Karpas-422 (cell line): ENCODE measurements at regions not wholly inside any gene's neighbourhood (a gene's known extent, or its start where the extent isn't known, plus 50 kb on each side); places are given as distances from the start of the nearest gene placed in this dataset.
"Not testable (repeated sequence)": the region's sequence is repeated elsewhere in the genome, so short reads cannot be mapped to it uniquely, and the experiment has no call there.

ENCODE experiments used
- DNase-seq: peaks from one replicate; pipeline ENCODE4 v3.0.0-alpha.2; 2015
- H2AFZ ChIP-seq: fragments of 200-600 bp; sonication (generic); 2 replicates; pipeline ENCODE4 v1.6.1; 2014; ENCODE audit warnings: antibody characterized with exemption, low read length, mixed read lengths
- H3K27ac ChIP-seq: fragments of 200-600 bp; sonication (generic); 2 replicates; pipeline ENCODE4 v1.5.1; 2014; ENCODE audit warnings: mild to moderate bottlenecking, low read length, moderate library complexity
- H3K27me3 ChIP-seq: fragments of 200-600 bp; sonication (generic); 2 replicates; pipeline ENCODE4 v1.6.1; 2014; ENCODE audit warnings: low read length, mixed read lengths
- H3K36me3 ChIP-seq: fragments of 200-600 bp; sonication (generic); 2 replicates; pipeline ENCODE4 v1.6.1; 2014; ENCODE audit warnings: low read length, mixed read lengths; ENCODE audit not compliant: insufficient read depth
- H3K4me1 ChIP-seq: fragments of 200-600 bp; sonication (generic); 2 replicates; pipeline ENCODE4 v1.6.1; 2014; ENCODE audit warnings: mild to moderate bottlenecking, low read length, mixed read lengths
- H3K4me2 ChIP-seq: fragments of 200-600 bp; sonication (generic); 2 replicates; pipeline ENCODE4 v1.6.1; 2014; ENCODE audit warnings: low read length, low read depth, mild to moderate bottlenecking; ENCODE audit not compliant: poor library complexity, severe bottlenecking
- H3K4me3 ChIP-seq: fragments of 200-600 bp; sonication (generic); 2 replicates; pipeline ENCODE4 v1.5.1; 2014; ENCODE audit warnings: mild to moderate bottlenecking, antibody characterized with exemption, low read length, mixed read lengths
- H3K79me2 ChIP-seq: fragments of 200-600 bp; sonication (generic); 2 replicates; pipeline ENCODE4 v1.6.1; 2014; ENCODE audit warnings: mild to moderate bottlenecking, low read length, mixed read lengths
- H3K9ac ChIP-seq: fragments of 200-600 bp; sonication (generic); 2 replicates; pipeline ENCODE4 v1.6.0; 2014; ENCODE audit warnings: low read length
- H3K9me2 ChIP-seq: fragments of 200-600 bp; sonication (generic), shearing (Covaris generic); replicated peaks from 2 replicates; pipeline ENCODE4 v1.6.0; 2014; ENCODE audit warnings: mild to moderate bottlenecking, low read length, moderate library complexity; ENCODE audit not compliant: insufficient read depth
- H3K9me3 ChIP-seq: fragments of 300-700, 200-600 bp; sonication (generic); 2 replicates; pipeline ENCODE4 v1.6.1; 2014; ENCODE audit warnings: low read length, mixed read lengths
- H4K20me1 ChIP-seq: fragments of 200-600 bp; sonication (generic); 2 replicates; pipeline ENCODE4 v1.6.1; 2014; ENCODE audit warnings: mild to moderate bottlenecking, antibody characterized with exemption, low read length, low read depth; ENCODE audit not compliant: insufficient read depth

DNA sequence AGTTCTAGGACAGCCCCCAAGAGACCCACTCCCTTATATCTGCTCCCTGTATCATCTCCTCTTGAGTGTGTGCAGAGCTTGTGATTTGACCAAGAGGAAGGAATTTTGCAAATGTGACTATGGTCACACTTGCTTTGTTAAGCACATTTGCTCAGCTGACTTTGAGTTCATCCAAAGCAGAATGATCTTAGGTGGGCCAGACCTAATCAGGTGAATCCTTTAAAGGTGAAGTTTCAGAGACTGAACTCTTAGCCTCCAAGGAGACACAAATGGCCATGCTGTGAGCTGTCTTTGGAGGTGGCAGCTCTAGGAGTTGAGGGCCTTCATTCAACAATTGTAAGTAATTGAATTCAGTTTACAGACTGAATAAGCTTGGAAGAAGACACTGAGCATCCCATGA, 115.4 kb upstream of the KRTAP5-11 start:
- H3K27ac ChIP-seq, H2AFZ ChIP-seq, H3K27me3 ChIP-seq, H3K9me2 ChIP-seq, H3K4me1 ChIP-seq, H3K9ac ChIP-seq, H3K9me3 ChIP-seq, H3K4me2 ChIP-seq, H3K36me3 ChIP-seq, DNase-seq, H4K20me1 ChIP-seq, H3K4me3 ChIP-seq, H3K79me2 ChIP-seq: not testable (repeated sequence)

GRCh38 chr11:71698961-71699360, 116.3 kb upstream of the KRTAP5-11 start:
- H3K9me2 ChIP-seq, H3K27ac ChIP-seq, H4K20me1 ChIP-seq, H3K4me3 ChIP-seq, H3K9ac ChIP-seq, H3K36me3 ChIP-seq, H3K9me3 ChIP-seq, H3K79me2 ChIP-seq, H3K4me2 ChIP-seq, H3K27me3 ChIP-seq, H2AFZ ChIP-seq, H3K4me1 ChIP-seq: not testable (repeated sequence)
- peak; percentile 72 for DNase-seq

- H3K79me2 ChIP-seq, H3K27me3 ChIP-seq: not testable (repeated sequence)
Measured at GRCh38 chr11:71701435-71702291, 119.0 kb upstream of the KRTAP5-11 start.

GRCh38 chr11:71705086-71705737, 122.5 kb upstream of the KRTAP5-11 start:
- not testable (repeated sequence) for H3K27ac ChIP-seq, H4K20me1 ChIP-seq, H3K36me3 ChIP-seq, H3K79me2 ChIP-seq, H3K4me3 ChIP-seq, H3K9me2 ChIP-seq, H3K27me3 ChIP-seq, H3K4me2 ChIP-seq, H3K9me3 ChIP-seq, DNase-seq, H2AFZ ChIP-seq, H3K9ac ChIP-seq
- peaks cover 11% of the 10 kb centered on the region for H3K4me1 ChIP-seq

More at GRCh38 chr11:71701435-71702291, 119.0 kb upstream of the KRTAP5-11 start:
- not testable (repeated sequence) for H3K36me3 ChIP-seq, H3K9me2 ChIP-seq, H4K20me1 ChIP-seq, DNase-seq, H3K9ac ChIP-seq, H3K9me3 ChIP-seq, H3K4me2 ChIP-seq, H3K4me3 ChIP-seq, H2AFZ ChIP-seq, H3K27ac ChIP-seq
- peaks cover 11% of the 10 kb centered on the region for H3K4me1 ChIP-seq

DNA sequence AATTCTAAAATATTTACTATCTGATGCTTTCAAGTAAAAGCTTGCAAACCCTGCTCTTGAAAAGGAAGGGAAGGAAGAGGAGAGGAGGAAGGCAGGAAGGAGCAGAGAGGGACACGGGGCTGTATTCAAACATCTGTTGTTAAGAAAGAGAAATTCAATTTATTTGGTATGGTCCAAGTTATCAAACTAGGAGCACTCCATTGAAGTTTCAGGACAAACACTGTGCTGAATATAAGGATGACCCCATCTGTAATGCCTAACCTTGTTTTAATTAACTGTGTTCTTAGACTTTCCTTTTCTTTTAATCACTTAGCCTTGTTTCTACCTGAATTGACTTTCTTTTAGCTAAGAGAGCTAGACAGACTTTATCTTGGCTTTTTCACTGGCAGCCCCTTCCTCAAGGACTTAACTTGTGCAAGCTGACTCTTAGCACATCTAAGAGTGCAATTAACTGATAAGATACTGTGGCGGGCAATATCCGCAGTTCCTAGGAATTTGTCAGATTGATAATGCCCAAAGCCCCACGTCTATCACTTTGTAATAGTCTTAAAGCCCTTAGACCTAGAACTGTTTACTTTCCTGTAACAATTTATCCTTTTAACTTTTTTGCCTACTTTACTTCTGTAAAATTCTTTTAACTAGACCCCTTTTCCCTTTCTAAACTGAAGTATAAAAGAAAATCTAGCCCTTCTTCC, 123.2 kb upstream of the KRTAP5-11 start:
- not testable (repeated sequence) for H3K9ac ChIP-seq, H2AFZ ChIP-seq, H4K20me1 ChIP-seq

DNA sequence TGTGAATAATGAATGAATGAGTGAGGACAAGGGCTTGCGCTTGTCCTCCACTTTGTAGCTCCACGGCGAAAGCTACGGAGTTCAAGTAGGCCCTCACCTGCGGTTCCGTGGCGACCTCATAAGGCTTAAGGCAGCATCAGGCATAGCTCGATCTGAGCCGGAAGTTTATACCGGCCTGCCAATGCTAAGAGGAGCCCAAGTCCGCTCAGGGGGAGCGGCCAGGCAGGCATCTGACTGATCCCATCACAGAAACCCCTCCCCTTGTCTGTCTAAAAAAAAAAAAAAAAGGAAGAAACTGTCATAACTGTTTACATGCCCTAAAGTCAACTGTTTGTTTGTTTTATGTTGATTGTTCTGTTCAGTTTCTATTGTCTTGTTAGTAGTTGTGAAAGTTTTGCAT, 124.4 kb upstream of the KRTAP5-11 start:
- H2AFZ ChIP-seq, H3K4me3 ChIP-seq, H3K4me2 ChIP-seq, H4K20me1 ChIP-seq, H3K9me2 ChIP-seq, H3K9ac ChIP-seq, DNase-seq, H3K9me3 ChIP-seq, H3K27me3 ChIP-seq, H3K79me2 ChIP-seq, H3K36me3 ChIP-seq, H3K27ac ChIP-seq: not testable (repeated sequence)
- peaks cover 11% of the 10 kb centered on the region for H3K4me1 ChIP-seq

More for the DNA sequence above, 123.2 kb upstream of the KRTAP5-11 start:
- not testable (repeated sequence) for DNase-seq, H3K79me2 ChIP-seq, H3K27me3 ChIP-seq, H3K27ac ChIP-seq, H3K4me3 ChIP-seq, H3K9me2 ChIP-seq, H3K4me2 ChIP-seq, H3K9me3 ChIP-seq, H3K36me3 ChIP-seq
- peaks cover 11% of the 10 kb centered on the region for H3K4me1 ChIP-seq

DNA sequence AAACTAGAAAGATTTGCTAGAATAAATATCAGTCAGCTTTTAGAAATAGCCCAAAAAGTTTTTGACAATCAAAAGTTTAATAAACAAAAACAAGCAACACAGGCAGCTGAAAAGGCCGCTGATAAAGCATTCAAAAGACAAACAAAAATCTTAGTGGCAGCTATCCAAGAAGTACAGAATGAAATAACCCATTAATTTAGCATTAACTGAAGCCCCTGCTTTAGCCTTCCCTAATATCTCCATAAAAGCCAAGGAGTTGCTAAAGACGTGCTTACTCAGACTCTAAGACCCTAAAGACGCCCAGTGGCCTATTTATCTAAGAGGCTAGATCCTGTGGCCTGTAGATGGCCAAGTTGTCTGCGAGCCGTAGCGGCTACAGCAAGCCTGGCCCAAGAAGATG, 123.5 kb upstream of the DEFB108B start:
- not testable (repeated sequence) for H3K9ac ChIP-seq, H3K4me1 ChIP-seq, DNase-seq, H3K36me3 ChIP-seq, H3K79me2 ChIP-seq, H3K9me2 ChIP-seq, H4K20me1 ChIP-seq, H3K4me3 ChIP-seq, H3K27ac ChIP-seq, H3K4me2 ChIP-seq, H2AFZ ChIP-seq, H3K27me3 ChIP-seq, H3K9me3 ChIP-seq

GRCh38 chr11:71710171-71710671, 122.8 kb upstream of the DEFB108B start:
- H3K36me3 ChIP-seq, H3K79me2 ChIP-seq, H3K27ac ChIP-seq, H3K4me2 ChIP-seq, H3K9me3 ChIP-seq, H3K9me2 ChIP-seq, DNase-seq, H2AFZ ChIP-seq, H3K27me3 ChIP-seq, H3K4me1 ChIP-seq, H4K20me1 ChIP-seq, H3K4me3 ChIP-seq, H3K9ac ChIP-seq: not testable (repeated sequence)
